ENCODE measurements at regions not wholly inside any gene's neighbourhood (a gene's known extent, or its start where the extent isn't known, plus 50 kb on each side); places are given as distances from the start of the nearest gene placed in this dataset.

- CTCF ChIA-PET = no interaction called here
- Histone ChIP-seq H3K18ac (ENCODE audit: low read depth, low read length) (no peak overlapping the region), H3K4me1 (ENCODE audit: control insufficient read depth, insufficient read depth, low read length) (no peaks in the 10 kb centered on the region), H3K27me3 (ENCODE audit: control insufficient read depth, insufficient read depth, low read length) (peaks cover 64% of the 10 kb centered on the region), H3K4me2 (ENCODE audit: low read depth, low read length) (no peak overlapping the region), H4K91ac (ENCODE audit: insufficient read depth, low read depth, low read length) (no peak overlapping the region), H2AFZ (replicated peaks; ENCODE audit: low read length, poor library complexity) (no peak overlapping the region), H3K27ac (ENCODE audit: insufficient read depth, low read length) (no peak overlapping the region), H3K36me3 (ENCODE audit: control insufficient read depth, insufficient read depth, low read length) (no peaks in the 10 kb centered on the region), H2BK5ac (ENCODE audit: low read depth, low read length, poor library complexity, severe bottlenecking) (no peak overlapping the region), H3K9me3 (ENCODE audit: control insufficient read depth, insufficient read depth, low read length) (peaks cover 6% of the 10 kb centered on the region), H3K56ac (ENCODE audit: extremely low read depth, insufficient read depth, low read length) (no peak overlapping the region), H3K14ac (replicated peaks; ENCODE audit: low read depth, low read length) (no peak overlapping the region), H3K9me1 (ENCODE audit: insufficient read depth, low read length) (no peaks in the 10 kb centered on the region), H2AK9ac (replicated peaks; ENCODE audit: low read depth, low read length, poor library complexity) (no peak overlapping the region), H2BK20ac (ENCODE audit: low read depth, low read length) (no peak overlapping the region), H4K8ac (ENCODE audit: low read depth in 2 of 2, low read length in 2 of 2) (no peak overlapping the region), H3K4me3 (ENCODE audit: insufficient read depth, low read depth, low read length) (no peak overlapping the region), H4K5ac (ENCODE audit: low read depth, low read length) (no peak overlapping the region), H3K23ac (ENCODE audit: low read depth, low read length) (no peak overlapping the region), H2BK120ac (ENCODE audit: low read depth, low read length) (no peak overlapping the region), H3K4ac (ENCODE audit: low read depth, low read length) (no peak overlapping the region), H2AK5ac (ENCODE audit: low read depth, low read length) (no peak overlapping the region), H3K79me1 (ENCODE audit: low read depth in 1 of 2, low read length in 2 of 2) (no peaks in the 10 kb centered on the region), H4K20me1 (ENCODE audit: insufficient read depth, low read length) (no peaks in the 10 kb centered on the region), H2BK15ac (ENCODE audit: low read depth, low read length) (no peak overlapping the region), H3K9ac (ENCODE audit: low read depth, low read length) (no peak overlapping the region)
- POLR2A ChIA-PET (ENCODE audit: unreplicated experiment) = no interaction called here
- TF ChIP-seq BHLHE40 (IDR thresholded peaks at IDR 0.05; ENCODE audit: low read depth, low read length) = no peak
- no peak for TF ChIP-seq CEBPB (IDR thresholded peaks at IDR 0.05; ENCODE audit: low read depth, low read length)
- no peak for TF ChIP-seq RCOR1 (IDR thresholded peaks at IDR 0.05; ENCODE audit: insufficient replicate concordance, low read length)
- TF ChIP-seq, protein P1, sequence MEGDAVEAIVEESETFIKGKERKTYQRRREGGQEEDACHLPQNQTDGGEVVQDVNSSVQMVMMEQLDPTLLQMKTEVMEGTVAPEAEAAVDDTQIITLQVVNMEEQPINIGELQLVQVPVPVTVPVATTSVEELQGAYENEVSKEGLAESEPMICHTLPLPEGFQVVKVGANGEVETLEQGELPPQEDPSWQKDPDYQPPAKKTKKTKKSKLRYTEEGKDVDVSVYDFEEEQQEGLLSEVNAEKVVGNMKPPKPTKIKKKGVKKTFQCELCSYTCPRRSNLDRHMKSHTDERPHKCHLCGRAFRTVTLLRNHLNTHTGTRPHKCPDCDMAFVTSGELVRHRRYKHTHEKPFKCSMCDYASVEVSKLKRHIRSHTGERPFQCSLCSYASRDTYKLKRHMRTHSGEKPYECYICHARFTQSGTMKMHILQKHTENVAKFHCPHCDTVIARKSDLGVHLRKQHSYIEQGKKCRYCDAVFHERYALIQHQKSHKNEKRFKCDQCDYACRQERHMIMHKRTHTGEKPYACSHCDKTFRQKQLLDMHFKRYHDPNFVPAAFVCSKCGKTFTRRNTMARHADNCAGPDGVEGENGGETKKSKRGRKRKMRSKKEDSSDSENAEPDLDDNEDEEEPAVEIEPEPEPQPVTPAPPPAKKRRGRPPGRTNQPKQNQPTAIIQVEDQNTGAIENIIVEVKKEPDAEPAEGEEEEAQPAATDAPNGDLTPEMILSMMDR (conservative IDR thresholded peaks at IDR 0.05; ENCODE audit: low read depth, low read length) = no peak
- TF ChIP-seq, protein P2, sequence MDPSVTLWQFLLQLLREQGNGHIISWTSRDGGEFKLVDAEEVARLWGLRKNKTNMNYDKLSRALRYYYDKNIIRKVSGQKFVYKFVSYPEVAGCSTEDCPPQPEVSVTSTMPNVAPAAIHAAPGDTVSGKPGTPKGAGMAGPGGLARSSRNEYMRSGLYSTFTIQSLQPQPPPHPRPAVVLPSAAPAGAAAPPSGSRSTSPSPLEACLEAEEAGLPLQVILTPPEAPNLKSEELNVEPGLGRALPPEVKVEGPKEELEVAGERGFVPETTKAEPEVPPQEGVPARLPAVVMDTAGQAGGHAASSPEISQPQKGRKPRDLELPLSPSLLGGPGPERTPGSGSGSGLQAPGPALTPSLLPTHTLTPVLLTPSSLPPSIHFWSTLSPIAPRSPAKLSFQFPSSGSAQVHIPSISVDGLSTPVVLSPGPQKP (IDR thresholded peaks at IDR 0.05; ENCODE audit: borderline replicate concordance, low read depth, low read length) = no peak
- no peak for TF ChIP-seq MXI1 (IDR thresholded peaks at IDR 0.05; ENCODE audit: borderline replicate concordance, low read depth, low read length)
- no peak for TF ChIP-seq NFE2L2 (IDR thresholded peaks at IDR 0.05; ENCODE audit: low read depth, low read length)
- no peak for TF ChIP-seq CHD1 (IDR thresholded peaks at IDR 0.05; ENCODE audit: low read depth, low read length)
- TF ChIP-seq RFX5 (IDR thresholded peaks at IDR 0.05; ENCODE audit: low read depth, low read length) = no peak
- TF ChIP-seq USF2 (IDR thresholded peaks at IDR 0.05; ENCODE audit: low read depth, low read length) = no peak
- TF ChIP-seq SMC3 (IDR thresholded peaks at IDR 0.05; ENCODE audit: low read depth, low read length) = no peak
- TF ChIP-seq MAFK (IDR thresholded peaks at IDR 0.05; ENCODE audit: low read depth, low read length) = no peak
- no peak for TF ChIP-seq MAZ (IDR thresholded peaks at IDR 0.05; ENCODE audit: borderline replicate concordance, low read depth, low read length)
- TF ChIP-seq POLR2A (IDR thresholded peaks at IDR 0.05; ENCODE audit: low read depth, low read length) = no peak
- no peak for TF ChIP-seq FOS (IDR thresholded peaks at IDR 0.05; ENCODE audit: low read depth, low read length)
- no peak for TF ChIP-seq RAD21 (IDR thresholded peaks at IDR 0.05; ENCODE audit: low read length)
- BruUV-seq (replicated peaks) = no TSS peak
- intact Hi-C loops (cut with micrococcal nuclease) (no loop called here), dilution Hi-C loops (cut with HindIII; ENCODE audit: low sequenced_read_pairs, unreplicated experiment) (no loop called here), in situ Hi-C loops (cut with MboI; ENCODE audit: low sequenced_read_pairs) (no loop called here)
- no peak for ATAC-seq (ENCODE audit: low read depth)
- DNase-seq = no peak
- 10% methylated on average over 10 of the region's 18 CpGs; no CpG with 5 or more reads in 1 of the 2 experiments for WGBS, 2 experiments (ENCODE audit: extremely low coverage in 2 of 2, insufficient read length in 1 of 2)
These were observed 71.7 kb downstream of the RPS6KA4 start for GRCh38 chr11:64430645-64431044.
